Right atrium auricular region (tissue), 2 donors: ENCODE measurements at regions not wholly inside any gene's neighbourhood (a gene's known extent, or its start where the extent isn't known, plus 50 kb on each side); places are given as distances from the start of the nearest gene placed in this dataset.

Experiments used
- DNase-seq: peaks from one replicate; pipeline ENCODE4 v3.0.0-alpha.2; 2019; ENCODE audit warnings: low spot score
- H3K27ac ChIP-seq, 2 donors: fragments of 200-600 bp; sonication (generic); 1 replicate in 1 of 2; 2 replicates in 1 of 2; pipeline ENCODE4 v1.5.1; 2016 to 2019
- H3K27me3 ChIP-seq, 2 donors: fragments of 200-600 bp; sonication (generic); one replicate each; pipeline versions ENCODE4 v1.5.1 to v1.6.0; 2017 to 2019
- H3K36me3 ChIP-seq: fragments of 200-600 bp; sonication (generic); one replicate; pipeline ENCODE4 v1.5.1; 2016
- H3K4me1 ChIP-seq, 2 donors: fragments of 200-600 bp; sonication (generic); one replicate each; pipeline versions ENCODE4 v1.5.1 to v1.6.0; 2017 to 2019
- H3K4me3 ChIP-seq, 2 donors: fragments of 200-600 bp; sonication (generic); 1 replicate in 1 of 2; 2 replicates in 1 of 2; pipeline ENCODE4 v1.5.1; 2017 to 2019; ENCODE audit warnings: mild to moderate bottlenecking in 1 of 2, moderate library complexity in 1 of 2
- H3K9me3 ChIP-seq, 2 donors: fragments of 200-600 bp; sonication (generic); one replicate each; pipeline ENCODE4 v1.5.1; 2019
- TF ChIP-seq, protein P1 (sequence below), 2 donors: fragments of 200-600 bp; sonication (generic); IDR thresholded peaks; one replicate each; pipeline ENCODE4 v1.5.1; 2019; ENCODE audit warnings: antibody characterized with exemption in 2 of 2

DNA sequence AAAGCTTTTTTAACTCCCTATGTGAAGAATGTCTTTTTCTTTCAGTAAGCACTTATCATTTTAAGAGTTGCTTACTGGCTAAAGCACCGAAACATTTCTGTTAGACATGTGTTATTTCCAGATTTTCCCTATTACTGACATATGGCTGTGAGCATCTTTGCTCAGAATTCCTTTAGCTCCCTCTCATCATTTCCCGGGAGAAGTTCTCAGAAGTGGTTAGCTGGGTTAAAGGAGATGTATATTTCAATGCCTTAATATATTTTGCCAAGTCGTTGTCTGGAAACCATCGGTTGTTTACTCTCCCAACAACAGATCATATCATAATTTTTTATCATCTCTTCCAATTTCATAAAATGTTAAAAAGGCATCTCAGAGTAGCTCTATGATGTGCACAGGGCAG, 396.5 kb downstream of the OCA2 start:
- no peak overlapping the region for H3K4me3 ChIP-seq
- no peak for DNase-seq

DNA sequence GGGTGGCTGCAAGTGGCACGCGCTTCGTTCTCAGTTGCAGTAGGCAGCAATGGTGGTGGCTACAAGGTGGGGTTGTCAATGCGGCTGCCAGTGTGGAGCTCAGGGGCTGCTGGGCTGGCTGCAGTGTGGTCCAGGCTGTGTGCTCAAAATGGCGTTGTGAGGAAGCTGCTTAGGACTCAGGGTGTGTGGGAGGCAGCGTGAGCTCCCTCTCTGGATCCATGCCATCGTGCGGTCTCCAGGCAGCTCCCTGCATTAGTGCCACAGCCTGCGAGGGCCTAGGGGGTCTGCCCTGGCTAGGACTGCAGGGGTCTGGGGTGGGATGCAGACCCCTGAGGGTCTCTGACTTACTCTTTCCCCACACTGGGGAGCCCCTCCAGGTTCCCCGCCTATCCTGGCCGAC, 397.2 kb downstream of the OCA2 start:
- DNase-seq, result no peak
- H3K4me1 ChIP-seq, result no peaks in the 10 kb centered on the region
- no peaks in the 10 kb centered on the region for H3K36me3 ChIP-seq
- TF ChIP-seq, protein P1, sequence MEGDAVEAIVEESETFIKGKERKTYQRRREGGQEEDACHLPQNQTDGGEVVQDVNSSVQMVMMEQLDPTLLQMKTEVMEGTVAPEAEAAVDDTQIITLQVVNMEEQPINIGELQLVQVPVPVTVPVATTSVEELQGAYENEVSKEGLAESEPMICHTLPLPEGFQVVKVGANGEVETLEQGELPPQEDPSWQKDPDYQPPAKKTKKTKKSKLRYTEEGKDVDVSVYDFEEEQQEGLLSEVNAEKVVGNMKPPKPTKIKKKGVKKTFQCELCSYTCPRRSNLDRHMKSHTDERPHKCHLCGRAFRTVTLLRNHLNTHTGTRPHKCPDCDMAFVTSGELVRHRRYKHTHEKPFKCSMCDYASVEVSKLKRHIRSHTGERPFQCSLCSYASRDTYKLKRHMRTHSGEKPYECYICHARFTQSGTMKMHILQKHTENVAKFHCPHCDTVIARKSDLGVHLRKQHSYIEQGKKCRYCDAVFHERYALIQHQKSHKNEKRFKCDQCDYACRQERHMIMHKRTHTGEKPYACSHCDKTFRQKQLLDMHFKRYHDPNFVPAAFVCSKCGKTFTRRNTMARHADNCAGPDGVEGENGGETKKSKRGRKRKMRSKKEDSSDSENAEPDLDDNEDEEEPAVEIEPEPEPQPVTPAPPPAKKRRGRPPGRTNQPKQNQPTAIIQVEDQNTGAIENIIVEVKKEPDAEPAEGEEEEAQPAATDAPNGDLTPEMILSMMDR (IDR thresholded peaks at IDR 0.05), result no peak
- H3K27ac ChIP-seq, result no peak overlapping the region
- H3K9me3 ChIP-seq, result no peaks in the 10 kb centered on the region
- no peaks in the 10 kb centered on the region for H3K27me3 ChIP-seq
- H3K4me3 ChIP-seq, result no peak overlapping the region

More for the DNA sequence above, 396.5 kb downstream of the OCA2 start:
- no peaks in the 10 kb centered on the region for H3K36me3 ChIP-seq
- H3K27me3 ChIP-seq, result no peaks in the 10 kb centered on the region
- H3K27ac ChIP-seq, result no peak overlapping the region
- H3K9me3 ChIP-seq, result no peaks in the 10 kb centered on the region
- no peaks in the 10 kb centered on the region for H3K4me1 ChIP-seq
- TF ChIP-seq, protein P1 (IDR thresholded peaks at IDR 0.05), result no peak

DNA sequence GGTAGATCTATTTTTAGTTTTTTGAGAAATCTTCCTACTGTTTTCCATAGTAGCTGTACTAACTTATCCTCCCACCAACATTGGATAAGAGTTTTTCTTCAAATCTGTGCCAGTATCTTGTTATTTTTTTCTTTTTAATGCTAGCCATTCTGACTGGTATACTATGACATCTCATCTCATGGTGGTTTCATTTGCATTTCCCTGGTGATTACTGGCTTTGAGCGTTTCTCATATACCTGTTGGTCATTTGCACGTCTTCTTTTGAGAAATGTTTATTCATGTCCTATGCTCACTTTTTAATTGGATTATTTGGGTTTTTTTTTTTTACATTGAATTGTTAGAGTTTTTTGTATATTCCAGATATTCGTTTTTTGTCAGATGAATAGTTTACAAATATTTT, 398.1 kb downstream of the OCA2 start:
- Histone ChIP-seq H3K36me3 (no peaks in the 10 kb centered on the region), H3K27me3 (no peaks in the 10 kb centered on the region), H3K9me3 (no peaks in the 10 kb centered on the region), H3K4me1 (no peaks in the 10 kb centered on the region), H3K27ac (no peak overlapping the region), H3K4me3 (no peak overlapping the region)
- TF ChIP-seq, protein P1 (IDR thresholded peaks at IDR 0.05), result no peak
- DNase-seq, result no peak

DNA sequence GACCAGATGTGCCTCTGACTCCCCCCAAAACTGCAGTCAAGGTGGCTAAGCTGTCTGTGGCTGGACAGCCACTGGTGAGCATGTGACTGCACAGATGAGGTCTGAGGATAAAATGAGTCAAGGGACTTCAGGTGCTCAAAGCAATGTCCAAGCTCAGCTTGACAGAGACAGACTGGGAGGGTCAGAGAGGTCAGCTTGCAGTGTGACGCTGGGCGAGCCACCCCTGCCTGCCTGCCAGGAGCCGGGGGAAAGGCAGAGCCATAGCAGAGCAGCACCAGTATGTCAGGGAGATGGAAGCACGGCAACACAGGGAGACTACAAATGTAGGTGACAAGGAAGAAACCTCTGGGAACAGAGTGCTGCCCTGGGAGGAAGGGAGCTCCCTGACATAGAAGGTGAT, 399.4 kb downstream of the OCA2 start:
- TF ChIP-seq, protein P1 (IDR thresholded peaks at IDR 0.05), result no peak
- peaks cover 0 to 7% of the 10 kb centered on the region in 2 donors for H3K4me1 ChIP-seq
- H3K36me3 ChIP-seq, result no peaks in the 10 kb centered on the region
- H3K27me3 ChIP-seq, result no peaks in the 10 kb centered on the region
- H3K27ac ChIP-seq, result no peak overlapping the region
- H3K9me3 ChIP-seq, result no peaks in the 10 kb centered on the region
- no peak overlapping the region for H3K4me3 ChIP-seq
- no peak for DNase-seq

DNA sequence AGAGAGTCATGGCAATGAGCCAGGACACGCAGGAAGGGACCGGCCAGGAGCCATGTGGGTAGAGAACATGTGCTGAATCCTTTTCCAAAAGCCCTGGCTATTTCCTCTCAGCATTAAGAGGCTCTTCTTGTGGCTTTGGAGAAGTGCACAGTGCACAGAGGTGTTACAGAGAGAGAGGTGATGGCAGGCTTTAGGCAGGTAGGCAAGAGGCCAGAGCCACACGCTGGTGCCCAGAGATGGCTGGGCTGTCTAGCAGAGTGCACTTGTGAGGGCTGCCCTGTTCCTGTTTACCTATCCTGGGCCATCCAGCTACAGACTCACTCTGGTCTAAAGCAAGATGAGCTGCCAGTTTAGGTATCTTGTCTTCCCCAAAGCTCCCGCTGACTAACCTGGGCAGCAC, 402.6 kb downstream of the OCA2 start:
- Histone ChIP-seq H3K36me3 (no peaks in the 10 kb centered on the region), H3K27ac (peak overlapping the region in 1 of 2 donors; percentile 15), H3K9me3 (no peaks in the 10 kb centered on the region), H3K27me3 (no peaks in the 10 kb centered on the region), H3K4me3 (no peak overlapping the region), H3K4me1 (peaks cover 0 to 18% of the 10 kb centered on the region in 2 donors)
- no peak for DNase-seq
- TF ChIP-seq, protein P1 (IDR thresholded peaks at IDR 0.05), result no peak

DNA sequence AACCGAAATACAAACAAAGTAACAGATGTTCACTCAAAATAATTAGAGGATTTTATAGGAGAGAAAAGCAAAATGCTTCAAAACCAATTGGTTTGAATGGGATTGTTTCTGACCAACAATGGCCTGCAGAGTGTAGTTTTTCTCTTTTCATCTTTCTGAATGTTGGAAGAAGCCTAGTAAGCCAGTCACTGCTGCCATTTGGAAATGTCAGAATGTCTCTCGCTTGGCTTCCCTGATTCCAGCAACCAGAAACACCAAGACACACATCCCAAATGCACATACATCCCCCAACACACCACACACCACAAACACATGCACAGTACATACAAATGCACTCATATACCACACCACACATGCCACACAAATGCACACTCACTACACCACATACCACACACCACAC, 403.4 kb downstream of the OCA2 start:
- TF ChIP-seq, protein P1 (IDR thresholded peaks at IDR 0.05), result no peak
- Histone ChIP-seq H3K27me3 (no peaks in the 10 kb centered on the region), H3K4me1 (peaks cover 0 to 18% of the 10 kb centered on the region in 2 donors), H3K4me3 (no peak overlapping the region), H3K9me3 (no peaks in the 10 kb centered on the region), H3K36me3 (no peaks in the 10 kb centered on the region), H3K27ac (no peak overlapping the region)
- DNase-seq, result no peak
